ENCODE measurements at regions not wholly inside any gene's neighbourhood (a gene's known extent, or its start where the extent isn't known, plus 50 kb on each side); places are given as distances from the start of the nearest gene placed in this dataset.

DNA sequence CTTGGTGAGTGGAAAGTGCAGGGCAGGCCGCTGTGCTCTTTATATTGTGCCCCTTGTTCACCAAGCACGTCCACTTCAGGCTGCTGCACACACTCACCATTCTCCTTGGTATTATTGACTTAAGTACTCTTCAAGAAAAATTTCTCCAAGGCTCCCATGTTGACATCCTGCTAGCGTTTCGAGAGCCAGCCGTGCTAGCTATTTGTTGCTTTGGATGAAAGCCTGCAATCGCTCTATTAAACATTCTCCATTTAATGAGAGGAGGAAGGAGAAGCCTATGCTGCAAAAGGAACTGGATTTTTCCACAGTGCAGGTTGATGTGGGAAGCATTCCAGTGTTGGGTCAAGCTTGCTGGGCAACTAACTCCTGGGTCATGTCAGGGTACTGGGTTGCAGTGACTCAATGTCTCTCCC is 113.5 kb downstream of the CD83 start:
- no peak for TF ChIP-seq GATA2 (IDR thresholded peaks at IDR 0.05; ENCODE audit: low read depth, low read length)
- TF ChIP-seq GATA3 (IDR thresholded peaks at IDR 0.05; ENCODE audit: low read depth, low read length) = no peak

DNA sequence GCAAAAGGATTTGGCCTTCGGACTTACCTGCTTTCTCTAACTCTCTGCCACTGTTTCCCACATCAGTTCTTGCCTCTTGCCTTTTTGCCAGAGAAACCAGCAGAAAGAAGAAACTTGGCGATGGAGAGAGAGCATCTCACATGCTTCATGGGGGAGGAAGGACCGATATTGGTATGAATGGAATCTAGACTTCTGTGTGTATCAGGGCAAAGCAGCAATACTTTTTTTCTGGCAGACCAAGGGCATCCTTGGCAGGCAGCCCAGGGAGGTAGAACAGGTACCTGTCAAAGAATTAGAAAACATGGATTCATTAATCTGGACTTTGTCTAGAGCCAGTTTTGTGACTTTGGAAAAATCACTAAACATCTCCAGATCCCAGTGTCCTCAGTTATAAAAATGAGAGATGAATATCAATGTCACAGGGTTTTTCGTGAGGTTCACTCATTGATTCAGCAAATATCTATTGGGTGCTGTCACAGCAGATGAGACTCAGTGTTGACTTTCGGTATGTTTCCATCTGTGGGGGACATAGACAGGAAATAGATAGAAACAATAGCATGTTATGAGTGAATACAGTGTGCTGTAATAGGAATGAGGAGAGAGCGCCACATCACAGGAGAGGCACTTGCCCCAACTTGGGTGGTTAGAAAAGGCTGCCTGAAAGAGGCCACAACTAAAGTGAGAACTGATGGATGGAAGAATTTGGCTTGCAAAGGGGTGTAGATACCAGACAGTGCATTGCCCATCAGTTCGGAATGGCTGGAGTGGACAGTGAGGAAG is 114.1 kb downstream of the CD83 start:
- no peak for TF ChIP-seq GATA3 (IDR thresholded peaks at IDR 0.05; ENCODE audit: low read depth, low read length)
- TF ChIP-seq GATA2 (IDR thresholded peaks at IDR 0.05; ENCODE audit: low read depth, low read length) = no peak

DNA sequence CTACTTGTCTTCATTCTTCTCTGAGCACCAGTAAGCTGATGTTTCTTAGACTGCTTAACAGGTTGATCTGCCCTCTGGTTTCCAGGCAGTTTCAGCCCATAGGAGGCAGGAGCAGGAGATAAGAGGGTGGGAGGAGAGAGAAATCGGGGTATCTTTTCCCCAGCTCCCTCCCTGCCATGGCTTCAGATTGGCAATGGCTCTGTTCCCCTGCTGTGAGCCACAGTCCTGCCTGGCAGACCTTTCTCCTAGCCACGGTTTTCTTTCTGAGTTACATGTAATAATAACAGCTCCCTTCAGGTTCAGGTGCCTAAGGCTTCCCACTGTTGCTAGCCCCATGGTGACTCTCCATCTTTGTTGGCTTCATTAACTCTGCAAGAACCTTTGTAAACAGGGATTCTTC is 115.3 kb downstream of the CD83 start:
- TF ChIP-seq GATA3 (IDR thresholded peaks at IDR 0.05; ENCODE audit: low read depth, low read length) = no peak
- TF ChIP-seq GATA2 (IDR thresholded peaks at IDR 0.05; ENCODE audit: low read depth, low read length) = no peak

DNA sequence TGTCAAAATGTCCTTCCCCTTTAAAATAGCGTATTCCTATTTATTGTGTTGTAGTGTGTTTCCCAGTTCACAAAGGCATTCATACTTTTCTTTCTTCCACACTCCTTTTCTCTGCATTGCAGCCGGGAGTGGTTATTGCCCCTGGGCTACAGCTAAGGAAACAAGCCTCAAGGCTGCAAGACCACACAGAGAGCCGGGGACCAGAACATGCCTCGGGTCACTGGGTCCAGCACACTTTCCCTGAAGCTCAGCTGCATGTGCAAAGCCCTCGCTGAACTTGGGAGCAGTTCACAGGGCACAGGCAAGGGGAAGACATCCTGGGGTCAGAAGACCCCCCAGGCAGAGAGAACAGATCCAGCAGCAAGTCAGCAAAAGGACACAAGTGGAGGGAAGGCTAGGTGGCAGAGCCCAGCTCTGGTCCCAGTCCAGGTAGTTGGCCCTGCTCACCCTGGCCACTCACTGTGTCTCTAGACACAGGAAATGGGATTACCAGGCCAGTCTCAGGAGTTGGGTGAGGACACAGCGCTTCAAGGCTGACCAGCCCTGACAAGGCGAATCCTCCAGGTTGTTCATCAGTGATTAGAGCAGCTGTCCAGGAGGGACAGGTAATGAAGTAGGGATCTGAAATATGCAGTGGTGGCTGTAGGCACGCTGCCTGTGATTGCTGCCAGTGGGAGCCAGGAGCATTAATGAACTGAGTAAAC is 118.2 kb downstream of the CD83 start:
- no peak for TF ChIP-seq GATA3 (IDR thresholded peaks at IDR 0.05; ENCODE audit: low read depth, low read length)
- no peak for TF ChIP-seq GATA2 (IDR thresholded peaks at IDR 0.05; ENCODE audit: low read depth, low read length)

DNA sequence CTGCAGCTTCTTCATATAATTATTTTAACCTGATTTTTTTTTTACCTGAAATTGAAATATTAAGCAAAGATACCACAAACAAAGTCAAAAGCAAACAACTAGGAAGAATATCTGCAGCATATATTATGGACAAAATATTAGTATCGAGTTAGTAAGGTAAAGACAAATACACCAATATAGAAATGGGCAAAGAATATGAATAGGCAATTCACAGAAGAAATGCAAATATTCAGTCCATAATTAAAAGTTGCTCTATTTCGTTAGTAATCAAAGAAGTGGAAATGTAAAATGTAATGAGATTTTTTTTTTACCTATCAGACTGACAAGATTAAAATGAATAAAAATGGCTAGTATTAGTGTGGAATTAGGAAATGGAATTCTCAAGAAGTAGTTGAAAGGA is 121.5 kb downstream of the CD83 start:
- TF ChIP-seq GATA2 (IDR thresholded peaks at IDR 0.05; ENCODE audit: low read depth, low read length) (no peak), GATA3 (IDR thresholded peaks at IDR 0.05; ENCODE audit: low read depth, low read length) (no peak)

DNA sequence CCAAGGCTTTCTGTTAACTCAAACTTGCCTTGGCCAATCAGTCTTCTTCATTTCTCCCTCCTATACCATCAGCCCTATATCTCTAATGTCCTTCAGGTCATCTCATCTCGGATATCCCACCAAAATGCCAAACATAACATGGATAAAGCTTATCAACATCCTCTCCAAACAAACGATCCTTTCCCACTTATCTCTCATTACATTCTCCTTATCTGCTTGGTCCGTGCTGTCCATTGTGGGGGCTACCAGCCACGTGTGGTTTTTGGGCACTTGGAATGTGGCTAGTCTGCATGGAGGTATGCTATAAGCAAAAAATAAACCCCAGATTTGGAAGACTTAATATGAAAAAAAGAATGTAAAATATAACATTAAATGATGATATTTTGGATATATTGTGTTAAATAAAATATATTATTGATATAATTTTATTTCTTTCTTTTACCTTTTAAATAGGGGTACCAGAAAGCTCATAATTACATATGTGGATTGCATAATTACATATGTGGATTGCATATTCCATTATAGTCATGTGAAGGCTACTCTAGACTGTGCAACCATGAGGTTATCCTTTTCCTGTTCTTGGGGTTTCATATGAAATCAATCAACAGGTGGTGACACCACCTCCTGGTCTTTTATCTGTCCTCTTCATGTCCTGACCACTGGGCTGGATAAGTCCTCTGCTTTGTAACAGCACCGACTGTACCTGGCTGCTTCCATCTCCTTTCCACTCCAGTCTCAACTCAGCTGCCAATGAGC is 123.0 kb downstream of the CD83 start:
- TF ChIP-seq GATA3 (IDR thresholded peaks at IDR 0.05; ENCODE audit: low read depth, low read length) (no peak), GATA2 (IDR thresholded peaks at IDR 0.05; ENCODE audit: low read depth, low read length) (no peak)

DNA sequence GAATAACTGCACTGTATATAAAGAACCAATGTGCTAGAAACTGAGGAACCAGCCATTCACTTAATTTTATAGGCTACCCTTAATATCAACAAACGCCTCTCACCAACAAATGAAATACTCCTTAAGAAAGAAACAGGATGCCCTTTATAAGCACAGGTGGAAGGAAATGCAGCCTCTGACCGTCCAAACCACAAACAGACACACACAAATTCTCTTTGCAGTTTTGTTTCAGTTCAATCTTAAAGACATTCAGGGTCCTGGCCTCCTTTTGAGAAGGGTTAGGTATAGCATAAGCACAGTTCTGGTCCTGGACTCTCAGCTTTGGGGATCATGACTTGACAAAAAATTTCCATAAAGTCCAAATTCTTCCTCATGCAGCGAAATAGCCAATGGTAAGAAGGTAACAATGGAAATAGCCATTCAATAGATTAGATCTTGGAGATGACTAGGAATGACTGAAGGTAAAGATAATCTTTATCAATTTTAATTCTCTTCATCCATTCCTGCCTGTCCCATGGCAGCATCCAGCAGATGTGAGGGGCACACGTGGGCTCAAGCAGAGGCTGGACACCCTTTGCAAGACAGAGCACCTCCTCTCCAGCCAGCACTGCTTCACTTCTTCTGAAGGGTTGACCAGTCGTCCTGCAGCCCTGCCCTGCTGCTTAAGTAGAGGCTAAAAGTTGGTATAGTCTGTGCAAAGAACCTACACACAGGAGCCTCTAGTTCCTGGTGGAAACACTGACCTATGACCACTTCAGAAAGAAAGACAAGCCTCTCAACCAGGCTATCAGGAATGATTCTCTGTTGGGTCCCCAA is 123.9 kb downstream of the CD83 start:
- no peak for TF ChIP-seq GATA3 (IDR thresholded peaks at IDR 0.05; ENCODE audit: low read depth, low read length)

DNA sequence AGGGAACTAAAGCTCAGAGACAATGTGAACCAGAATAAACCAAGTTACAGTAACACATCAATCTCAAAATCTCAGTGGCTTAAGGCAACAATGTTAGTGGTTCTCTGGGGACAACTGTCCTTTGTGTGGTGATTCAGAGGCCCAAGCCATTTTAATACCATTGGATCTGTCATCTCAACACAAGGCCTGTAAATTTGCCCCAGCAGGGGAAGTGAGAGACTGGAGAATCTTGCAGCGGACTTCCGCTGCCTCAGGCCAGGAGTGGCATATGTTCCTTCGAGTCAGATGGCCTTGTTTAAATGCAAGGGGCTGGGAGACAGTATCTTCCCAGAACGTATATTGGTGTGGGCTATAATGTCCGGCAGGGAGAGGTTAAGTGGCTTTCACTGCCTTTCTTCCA is 126.0 kb downstream of the CD83 start:
- TF ChIP-seq GATA3 (IDR thresholded peaks at IDR 0.05; ENCODE audit: low read depth, low read length) (no peak), GATA2 (IDR thresholded peaks at IDR 0.05; ENCODE audit: low read depth, low read length) (no peak)

DNA sequence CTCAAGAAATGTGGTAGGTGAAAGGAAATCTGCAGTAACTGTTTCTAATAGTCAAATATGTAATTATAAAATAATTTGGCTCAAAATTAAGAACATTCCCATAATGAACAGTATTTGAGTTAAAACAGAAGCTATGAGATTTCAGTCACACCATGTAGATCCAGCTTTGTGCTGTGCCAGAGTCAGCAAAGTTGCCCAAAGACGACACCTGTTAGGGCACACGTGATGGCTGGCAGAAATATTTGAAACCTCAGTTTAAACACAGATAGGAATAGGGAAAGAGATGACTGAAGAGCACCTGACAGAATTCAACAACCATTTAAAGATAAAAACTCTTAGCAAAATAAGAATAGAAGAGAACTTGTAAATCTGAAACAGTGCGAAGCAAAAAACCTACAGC is 129.3 kb downstream of the CD83 start:
- no peak for TF ChIP-seq GATA2 (IDR thresholded peaks at IDR 0.05; ENCODE audit: low read depth, low read length)
- TF ChIP-seq GATA3 (IDR thresholded peaks at IDR 0.05; ENCODE audit: low read depth, low read length) = no peak

DNA sequence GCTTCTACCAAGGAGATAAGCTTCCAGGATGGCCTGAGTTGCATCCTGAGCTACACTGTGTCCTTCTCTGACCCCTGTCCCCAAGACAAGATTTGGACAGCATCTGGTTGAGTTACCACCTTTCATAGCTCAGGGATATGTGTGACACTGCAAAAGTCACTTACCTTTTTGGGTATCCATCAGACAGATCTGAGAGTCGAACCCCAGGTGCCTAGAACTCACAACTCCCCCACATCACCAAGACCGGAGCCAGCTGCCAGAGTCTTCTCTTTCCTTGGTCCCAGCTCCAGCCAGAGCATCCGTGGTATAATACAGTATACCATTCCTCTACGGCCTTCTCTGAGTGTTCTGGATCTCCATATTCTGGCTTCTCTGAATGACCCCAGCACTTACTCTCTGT is 133.0 kb downstream of the CD83 start:
- no peak for TF ChIP-seq GATA2 (IDR thresholded peaks at IDR 0.05; ENCODE audit: low read depth, low read length)
- no peak for TF ChIP-seq GATA3 (IDR thresholded peaks at IDR 0.05; ENCODE audit: low read depth, low read length)

DNA sequence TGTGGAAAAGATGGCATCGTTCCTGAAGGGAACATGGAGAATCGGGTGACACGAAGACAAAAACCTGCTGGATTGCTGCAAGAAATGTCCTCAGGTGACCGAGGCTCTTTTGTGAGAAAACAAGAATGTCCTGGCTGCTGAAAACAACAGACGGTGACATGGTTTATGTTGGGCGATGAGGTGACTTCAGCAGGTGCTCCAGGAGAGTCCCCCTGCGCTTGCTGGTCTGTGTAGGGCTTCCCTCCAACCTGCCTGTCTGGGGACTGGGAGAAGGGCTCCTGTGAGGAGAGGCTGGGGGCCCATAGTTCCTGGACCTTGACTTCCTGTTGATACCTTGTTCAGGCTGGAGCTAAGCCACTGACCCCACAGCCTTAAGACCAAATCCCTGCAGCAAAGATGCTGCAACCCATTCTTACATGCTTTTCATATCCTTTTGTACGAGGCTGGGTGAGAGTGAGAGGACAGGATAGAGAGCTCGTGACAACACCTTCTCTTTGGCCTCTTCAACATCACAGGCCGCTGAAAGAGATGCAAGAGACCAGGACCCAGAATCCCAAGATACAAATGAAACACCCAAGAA is 134.8 kb downstream of the CD83 start:
- TF ChIP-seq GATA3 (IDR thresholded peaks at IDR 0.05; ENCODE audit: low read depth, low read length) (no peak), GATA2 (IDR thresholded peaks at IDR 0.05; ENCODE audit: low read depth, low read length) (no peak)

DNA sequence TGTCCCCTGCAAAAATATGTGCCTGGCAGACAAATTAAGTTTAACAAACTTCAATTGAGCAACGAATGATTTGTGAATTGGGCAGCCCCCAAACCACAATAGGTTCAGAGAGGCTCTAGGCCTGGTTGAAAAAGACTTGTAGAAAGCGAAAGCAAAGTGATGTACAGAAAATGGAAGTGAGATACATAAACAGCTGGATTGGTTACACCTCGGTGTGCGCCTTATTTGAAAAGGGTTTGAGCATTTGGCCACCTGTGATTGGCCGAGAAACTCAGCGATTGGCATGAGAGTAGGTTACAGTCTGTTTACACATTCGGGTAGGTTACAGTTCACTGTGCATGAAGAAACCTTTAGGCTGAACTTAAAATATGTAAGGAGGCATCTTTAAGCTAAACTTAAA is 136.9 kb downstream of the CD83 start:
- TF ChIP-seq GATA2 (IDR thresholded peaks at IDR 0.05; ENCODE audit: low read depth, low read length) (no peak), GATA3 (IDR thresholded peaks at IDR 0.05; ENCODE audit: low read depth, low read length) (no peak)

DNA sequence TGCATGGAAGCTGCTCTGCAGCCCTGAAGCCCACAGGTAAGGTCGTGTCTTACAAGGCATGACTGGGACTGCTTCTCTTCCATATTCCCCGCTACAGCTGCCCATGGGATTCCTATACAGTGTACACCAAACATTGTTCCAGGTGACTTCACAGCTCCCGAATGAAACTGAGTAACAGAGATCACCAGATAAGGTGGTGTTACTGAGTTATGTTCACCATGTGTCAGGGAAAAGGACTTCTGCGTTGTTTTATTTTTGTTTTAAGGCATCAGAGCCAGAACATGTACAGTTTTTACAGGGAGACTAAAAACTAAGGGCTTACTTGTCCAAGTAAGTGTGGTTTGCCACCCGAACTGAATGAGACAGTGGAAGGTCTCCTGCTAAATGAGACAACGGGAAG is 138.3 kb downstream of the CD83 start:
- TF ChIP-seq GATA3 (IDR thresholded peaks at IDR 0.05; ENCODE audit: low read depth, low read length) = no peak
- no peak for TF ChIP-seq GATA2 (IDR thresholded peaks at IDR 0.05; ENCODE audit: low read depth, low read length)
